HEK293 (cell line): ENCODE measurements at regions not wholly inside any gene's neighbourhood (a gene's known extent, or its start where the extent isn't known, plus 50 kb on each side); places are given as distances from the start of the nearest gene placed in this dataset.

Experiments used
- ATF2 ChIP-seq: fragments of 450-650 bp; formaldehyde crosslinking; IDR thresholded peaks from 2 replicates; pipeline ENCODE4 v1.5.1; 2016; ENCODE audit warnings: missing biosample characterization, missing genetic modification characterization, low read depth
- CTCF ChIP-seq: fragments of 450-650 bp; formaldehyde crosslinking; IDR thresholded peaks from 2 replicates; pipeline ENCODE4 v1.5.1; 2016; ENCODE audit warnings: missing biosample characterization, missing genetic modification characterization
- HOXA7 ChIP-seq: sonication (generic); formaldehyde crosslinking; IDR thresholded peaks from 2 replicates; pipeline ENCODE4 v1.8.1; 2022; ENCODE audit warnings: missing genetic modification reagents, borderline replicate concordance
- MEIS1 ChIP-seq: sonication (generic); formaldehyde crosslinking; IDR thresholded peaks from 2 replicates; pipeline ENCODE4 v1.8.1; 2022; ENCODE audit warnings: missing genetic modification reagents, mild to moderate bottlenecking, borderline replicate concordance
- OSR2 ChIP-seq: fragments of 450-650 bp; formaldehyde crosslinking; IDR thresholded peaks from 2 replicates; pipeline ENCODE4 v1.5.1; 2016; ENCODE audit warnings: missing biosample characterization, missing genetic modification characterization
- TCF7L2 ChIP-seq: IDR thresholded peaks from 2 replicates; pipeline ENCODE4 v1.6.1; 2011; ENCODE audit warnings: low read depth, mild to moderate bottlenecking, inconsistent platforms, low read length, moderate library complexity, borderline replicate concordance
- TRIM28 ChIP-seq: IDR thresholded peaks from 2 replicates; pipeline ENCODE4 v1.6.1; 2011; ENCODE audit warnings: low read length, control low read depth, borderline replicate concordance
- ZBTB20 ChIP-seq: fragments of 450-650 bp; formaldehyde crosslinking; IDR thresholded peaks from 2 replicates; pipeline ENCODE4 v1.5.1; 2016; ENCODE audit warnings: missing biosample characterization, missing genetic modification characterization
- ZNF140 ChIP-seq: fragments of 450-650 bp; formaldehyde crosslinking; IDR thresholded peaks from 2 replicates; pipeline ENCODE4 v1.5.1; 2016; ENCODE audit warnings: missing biosample characterization, missing genetic modification characterization
- ZNF362 ChIP-seq: fragments of 450-650 bp; formaldehyde crosslinking; IDR thresholded peaks from 2 replicates; pipeline ENCODE4 v1.5.1; 2016; ENCODE audit warnings: missing biosample characterization, missing genetic modification characterization
- ZNF391 ChIP-seq: fragments of 450-650 bp; formaldehyde crosslinking; IDR thresholded peaks from 2 replicates; pipeline ENCODE4 v1.5.1; 2016; ENCODE audit warnings: low read depth, missing biosample characterization, missing genetic modification characterization, borderline replicate concordance
- ZNF423 ChIP-seq: fragments of 450-650 bp; formaldehyde crosslinking; IDR thresholded peaks from 2 replicates; pipeline ENCODE4 v1.5.1; 2016; ENCODE audit warnings: missing biosample characterization, missing genetic modification characterization

- TF ChIP-seq OSR2 (tag by site-specific recombination) (no peak), TRIM28 (no peak), MEIS1 (no peak), ZNF362 (tag by site-specific recombination) (no peak), CTCF (tag by site-specific recombination) (no peak), TCF7L2 (no peak), ATF2 (tag by site-specific recombination) (no peak), ZNF423 (tag by site-specific recombination) (no peak), ZBTB20 (no peak), ZNF140 (tag by site-specific recombination) (no peak), ZNF391 (no peak), HOXA7 (CRISPR knock-in tag) (no peak)
Measured at GRCh38 chr2:11031876-11032275, 120.1 kb downstream of the KCNF1 start.
